Thymus (tissue), 11 donors: ENCODE measurements at regions not wholly inside any gene's neighbourhood (a gene's known extent, or its start where the extent isn't known, plus 50 kb on each side); places are given as distances from the start of the nearest gene placed in this dataset.

ENCODE experiments used
- DNase-seq, 9 donors: peaks; one replicate each; pipeline ENCODE4 v3.0.0-alpha.2; 2013; ENCODE audit warnings: low spot score in 9 of 9, low read depth in 6 of 9, missing footprints in 1 of 9
- H3K27ac ChIP-seq, 2 donors: one replicate each; pipeline ENCODE4 v1.5.1; 2013; ENCODE audit warnings: control low read depth in 1 of 2, low read depth in 1 of 2, low read length in 1 of 2, mild to moderate bottlenecking in 1 of 2, moderate library complexity in 1 of 2
- H3K27me3 ChIP-seq, 2 donors: one replicate each; pipeline ENCODE4 v1.5.1; 2013; ENCODE audit warnings: low read length in 1 of 2; ENCODE audit not compliant: control insufficient read depth in 2 of 2, insufficient read depth in 1 of 2
- H3K36me3 ChIP-seq, 2 donors: one replicate each; pipeline ENCODE4 v1.5.1; 2013; ENCODE audit warnings: low read length in 1 of 2, mild to moderate bottlenecking in 1 of 2, moderate library complexity in 1 of 2; ENCODE audit not compliant: control insufficient read depth in 2 of 2, insufficient read depth in 2 of 2
- H3K4me1 ChIP-seq, 2 donors: one replicate each; pipeline ENCODE4 v1.5.1; 2013; ENCODE audit warnings: low read length in 2 of 2; ENCODE audit not compliant: control insufficient read depth in 2 of 2, insufficient read depth in 2 of 2
- H3K4me3 ChIP-seq, 2 donors: one replicate each; pipeline ENCODE4 v1.5.1; 2013; ENCODE audit warnings: low read length in 2 of 2, control low read depth in 1 of 2, mild to moderate bottlenecking in 1 of 2
- H3K9me3 ChIP-seq, 2 donors: one replicate each; pipeline ENCODE4 v1.5.1; 2013; ENCODE audit warnings: low read length in 1 of 2, mild to moderate bottlenecking in 1 of 2; ENCODE audit not compliant: control insufficient read depth in 2 of 2, insufficient read depth in 1 of 2
- WGBS: extraction: QIAGEN DNeasy Blood & Tissue Kit; methylation state at CpG from one replicate; pipeline ENCODE4 v1.1.7; 2013; 5-methylcytosine and 5-hydroxymethylcytosine counted together
- donor health status: healthy.

GRCh38 chr21:28112511-28112910 lies 880.2 kb downstream of the LTN1 start:
- DNase-seq = no peak
- 76% methylated on average over 5 of the region's 5 CpGs for WGBS
- H3K27me3 ChIP-seq = no peaks in the 10 kb centered on the region
- no peak overlapping the region for H3K4me3 ChIP-seq
- H3K27ac ChIP-seq = no peak overlapping the region
- no peaks in the 10 kb centered on the region for H3K9me3 ChIP-seq
- H3K36me3 ChIP-seq = no peaks in the 10 kb centered on the region
- no peaks in the 10 kb centered on the region for H3K4me1 ChIP-seq

GRCh38 chr21:28111151-28111619 lies 881.5 kb downstream of the LTN1 start:
- peak in 3 of 9 donors; percentile 1 to 9 (median 4) for DNase-seq
- Histone ChIP-seq H3K4me1 (no peaks in the 10 kb centered on the region), H3K27me3 (no peaks in the 10 kb centered on the region), H3K36me3 (no peaks in the 10 kb centered on the region), H3K27ac (no peak overlapping the region), H3K4me3 (no peak overlapping the region), H3K9me3 (no peaks in the 10 kb centered on the region)
- 80% methylated on average over 7 of the region's 7 CpGs for WGBS

- H3K4me1 ChIP-seq = no peaks in the 10 kb centered on the region
- H3K36me3 ChIP-seq = no peaks in the 10 kb centered on the region
- 92% methylated on average over 3 of the region's 3 CpGs for WGBS
- no peaks in the 10 kb centered on the region for H3K27me3 ChIP-seq
- H3K4me3 ChIP-seq = no peak overlapping the region
- no peak for DNase-seq
- H3K27ac ChIP-seq = no peak overlapping the region
- H3K9me3 ChIP-seq = no peaks in the 10 kb centered on the region
These were observed 882.0 kb downstream of the LTN1 start for GRCh38 chr21:28110716-28111115.

- 94% methylated on average over 1 of the region's 1 CpG for WGBS
- no peaks in the 10 kb centered on the region for H3K9me3 ChIP-seq
- no peak for DNase-seq
- H3K4me1 ChIP-seq = no peaks in the 10 kb centered on the region
- no peaks in the 10 kb centered on the region for H3K27me3 ChIP-seq
- H3K27ac ChIP-seq = no peak overlapping the region
- no peak overlapping the region for H3K4me3 ChIP-seq
- H3K36me3 ChIP-seq = no peaks in the 10 kb centered on the region
These were observed 882.6 kb downstream of the LTN1 start for GRCh38 chr21:28110074-28110473.

- WGBS = 83% methylated on average over 3 of the region's 3 CpGs
- DNase-seq = no peak
- no peaks in the 10 kb centered on the region for H3K9me3 ChIP-seq
- no peak overlapping the region for H3K27ac ChIP-seq
- no peaks in the 10 kb centered on the region for H3K36me3 ChIP-seq
- no peaks in the 10 kb centered on the region for H3K27me3 ChIP-seq
- H3K4me1 ChIP-seq = no peaks in the 10 kb centered on the region
- no peak overlapping the region for H3K4me3 ChIP-seq
These were observed 886.2 kb downstream of the LTN1 start for GRCh38 chr21:28106370-28106890.

GRCh38 chr21:28104346-28104745 lies 888.3 kb downstream of the LTN1 start:
- Histone ChIP-seq H3K27ac (no peak overlapping the region), H3K36me3 (no peaks in the 10 kb centered on the region), H3K9me3 (no peaks in the 10 kb centered on the region), H3K4me1 (no peaks in the 10 kb centered on the region), H3K27me3 (no peaks in the 10 kb centered on the region), H3K4me3 (no peak overlapping the region)
- DNase-seq = no peak
- WGBS = 88% methylated on average over 5 of the region's 5 CpGs

- no peaks in the 10 kb centered on the region for H3K27me3 ChIP-seq
- no peaks in the 10 kb centered on the region for H3K4me1 ChIP-seq
- H3K36me3 ChIP-seq = no peaks in the 10 kb centered on the region
- no peak overlapping the region for H3K27ac ChIP-seq
- DNase-seq = no peak
- 93% methylated on average over 5 of the region's 5 CpGs for WGBS
- H3K4me3 ChIP-seq = no peak overlapping the region
- H3K9me3 ChIP-seq = no peaks in the 10 kb centered on the region
These were observed 892.3 kb downstream of the LTN1 start for GRCh38 chr21:28100366-28100765.

GRCh38 chr21:28099001-28099705 lies 893.5 kb downstream of the LTN1 start:
- Histone ChIP-seq H3K4me1 (no peaks in the 10 kb centered on the region), H3K36me3 (no peaks in the 10 kb centered on the region), H3K4me3 (no peak overlapping the region), H3K27me3 (no peaks in the 10 kb centered on the region), H3K9me3 (no peaks in the 10 kb centered on the region), H3K27ac (no peak overlapping the region)
- no peak for DNase-seq
- 20% methylated on average over 6 of the region's 6 CpGs for WGBS

- H3K9me3 ChIP-seq = peaks cover 0 to 6% of the 10 kb centered on the region in 2 donors
- H3K4me1 ChIP-seq = no peaks in the 10 kb centered on the region
- H3K4me3 ChIP-seq = no peak overlapping the region
- no peak overlapping the region for H3K27ac ChIP-seq
- H3K36me3 ChIP-seq = no peaks in the 10 kb centered on the region
- WGBS = 97% methylated on average over 2 of the region's 2 CpGs
- no peaks in the 10 kb centered on the region for H3K27me3 ChIP-seq
- DNase-seq = no peak
These were observed 901.2 kb downstream of the LTN1 start for GRCh38 chr21:28091466-28091865.
